Transverse colon (tissue), 3 donors: ENCODE measurements at regions not wholly inside any gene's neighbourhood (a gene's known extent, or its start where the extent isn't known, plus 50 kb on each side); places are given as distances from the start of the nearest gene placed in this dataset.

ENCODE experiments used
- POLR2A ChIP-seq: fragments of 450-650 bp; IDR thresholded peaks from one replicate; pipeline ENCODE4 v1.6.1; 2016; ENCODE audit warnings: antibody characterized with exemption, mild to moderate bottlenecking, moderate library complexity
- TF ChIP-seq, protein P1 (sequence below), 5 experiments: fragments of 200-600 bp in 3 of 5; fragments of 450-650 bp in 2 of 5; sonication (generic) in 3 of 5; IDR thresholded peaks; 1 replicate in 2 of 5; 2 replicates in 3 of 5; pipeline ENCODE4 v1.5.1; 2016 to 2017; ENCODE audit warnings: antibody characterized with exemption in 5 of 5, inconsistent platforms in 3 of 5, mild to moderate bottlenecking in 2 of 5, moderate library complexity in 1 of 5

DNA sequence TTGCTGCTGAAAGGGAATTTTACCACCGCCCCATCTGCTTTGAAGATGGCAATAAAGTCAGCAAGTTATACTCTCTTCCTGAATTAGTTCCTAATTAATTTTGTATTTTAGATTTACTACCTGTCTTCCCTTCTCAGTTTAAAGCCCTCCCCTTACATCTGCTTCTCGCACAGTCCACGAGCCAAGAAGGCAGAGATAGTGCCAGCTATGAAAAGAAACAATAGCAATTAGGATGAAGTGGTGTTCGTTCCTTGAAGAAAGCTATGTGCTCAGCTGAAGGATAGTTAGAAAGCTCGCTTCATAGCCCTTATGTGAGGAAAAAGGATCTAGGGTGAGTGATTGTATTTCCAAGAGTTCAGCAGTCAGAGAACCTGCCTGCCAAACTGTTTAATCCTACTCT lies 1678.8 kb upstream of the TENM3 start:
- TF ChIP-seq, protein P1, sequence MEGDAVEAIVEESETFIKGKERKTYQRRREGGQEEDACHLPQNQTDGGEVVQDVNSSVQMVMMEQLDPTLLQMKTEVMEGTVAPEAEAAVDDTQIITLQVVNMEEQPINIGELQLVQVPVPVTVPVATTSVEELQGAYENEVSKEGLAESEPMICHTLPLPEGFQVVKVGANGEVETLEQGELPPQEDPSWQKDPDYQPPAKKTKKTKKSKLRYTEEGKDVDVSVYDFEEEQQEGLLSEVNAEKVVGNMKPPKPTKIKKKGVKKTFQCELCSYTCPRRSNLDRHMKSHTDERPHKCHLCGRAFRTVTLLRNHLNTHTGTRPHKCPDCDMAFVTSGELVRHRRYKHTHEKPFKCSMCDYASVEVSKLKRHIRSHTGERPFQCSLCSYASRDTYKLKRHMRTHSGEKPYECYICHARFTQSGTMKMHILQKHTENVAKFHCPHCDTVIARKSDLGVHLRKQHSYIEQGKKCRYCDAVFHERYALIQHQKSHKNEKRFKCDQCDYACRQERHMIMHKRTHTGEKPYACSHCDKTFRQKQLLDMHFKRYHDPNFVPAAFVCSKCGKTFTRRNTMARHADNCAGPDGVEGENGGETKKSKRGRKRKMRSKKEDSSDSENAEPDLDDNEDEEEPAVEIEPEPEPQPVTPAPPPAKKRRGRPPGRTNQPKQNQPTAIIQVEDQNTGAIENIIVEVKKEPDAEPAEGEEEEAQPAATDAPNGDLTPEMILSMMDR (IDR thresholded peaks at IDR 0.05), result no peak
- no peak for TF ChIP-seq POLR2A
